Heart left ventricle (tissue), 16 donors: ENCODE measurements at regions not wholly inside any gene's neighbourhood (a gene's known extent, or its start where the extent isn't known, plus 50 kb on each side); places are given as distances from the start of the nearest gene placed in this dataset.

ENCODE experiments used
- ATAC-seq, 4 donors: fragments of 200-7000 bp; cut with Tn5 transposase; one replicate each; pipeline ENCODE4 v1.9.1; 2020 to 2022; ENCODE audit warnings: moderate library complexity in 4 of 4, mild to moderate bottlenecking in 3 of 4, moderate number of reproducible peaks in 1 of 4
- DNase-seq, 5 donors: peaks; one replicate each; pipeline ENCODE4 v3.0.0-alpha.2; 2020
- H3K27ac ChIP-seq, 12 donors: fragments of 200-600 bp; sonication (generic) in 4 of 12; one replicate each; pipeline versions ENCODE4 v1.5.0 to v1.8.0; 2016 to 2022; ENCODE audit warnings: mild to moderate bottlenecking in 2 of 12
- H3K27me3 ChIP-seq, 9 donors: fragments of 200-600 bp; sonication (generic) in 2 of 9; one replicate each; pipeline versions ENCODE4 v1.5.1 to v1.8.0; 2016 to 2022; ENCODE audit warnings: mild to moderate bottlenecking in 3 of 9
- H3K36me3 ChIP-seq, 9 donors: fragments of 200-600 bp; sonication (generic) in 2 of 9; one replicate each; pipeline versions ENCODE4 v1.5.0 to v1.8.0; 2018 to 2022; ENCODE audit warnings: mild to moderate bottlenecking in 2 of 9
- H3K4me1 ChIP-seq, 12 donors: fragments of 200-600 bp; sonication (generic) in 4 of 12; one replicate each; pipeline versions ENCODE4 v1.5.0 to v1.8.0; 2016 to 2022; ENCODE audit warnings: mild to moderate bottlenecking in 3 of 12
- H3K4me3 ChIP-seq, 12 donors: fragments of 200-600 bp; sonication (generic) in 4 of 12; one replicate each; pipeline versions ENCODE4 v1.5.0 to v1.8.0; 2017 to 2022; ENCODE audit warnings: mild to moderate bottlenecking in 9 of 12, moderate library complexity in 4 of 12
- H3K9me3 ChIP-seq, 12 donors: fragments of 200-600 bp; sonication (generic) in 4 of 12; one replicate each; pipeline versions ENCODE4 v1.5.0 to v1.8.0; 2016 to 2022; ENCODE audit warnings: mild to moderate bottlenecking in 1 of 12
- CTCF ChIP-seq, 12 donors: fragments of 200-600 bp; sonication (generic) in 4 of 12; IDR thresholded peaks; one replicate each; pipeline versions ENCODE4 v1.5.0 to v1.8.0; 2018 to 2022; ENCODE audit warnings: antibody characterized with exemption in 12 of 12, mild to moderate bottlenecking in 5 of 12
- POLR2A ChIP-seq, 2 donors: fragments of 450-650 bp; IDR thresholded peaks; one replicate each; pipeline ENCODE4 v1.6.1; 2017; ENCODE audit warnings: antibody characterized with exemption in 2 of 2, mild to moderate bottlenecking in 2 of 2, moderate library complexity in 2 of 2
- WGBS, 4 donors: extraction: QIAGEN DNeasy Blood & Tissue Kit in 2 of 4; methylation state at CpG; one replicate each; pipeline versions ENCODE4 v1.1.5 to v1.1.7; 2013 to 2018; 5-methylcytosine and 5-hydroxymethylcytosine counted together
- intact Hi-C, 10 donors: fragments of 100-400 bp; cut with DNase I; formaldehyde crosslinking; loops; one replicate each; pipeline versions ENCODE4 v1.11.1 to v1.14.2; 2022
- donor health status: ischemic (EF 13 %, LVEDD 7.1; RV severe dilation, severe dysfunction).
- donor health status: healthy with polysubstance abuse.
- donor health status: DM: no; HTN: yes; CAD: no.
- donor health status: DM: no; HTN: no; CAD: no.
- donor health status: ischemic (EF 25% LVEDD 6.9; RV normal size, moderate dysfunction).
- donor health status: ischemic (EF 25% LVEDD 5.7; RV mildly dilated, moderate dysfunction).
- donor health status: healthy.
- donor health status: DM: yes; HTN: yes; CAD: no.
- donor health status: ischemic (EF 35%, LVEDD 5.7; RV mildly dilated, moderate dysfunction).
- donor health status: nonischemic (EF 11% LVEDD 7.7; RV severe dilation, severe dysfunction).
- donor health status: DM: yes; HTN: yes; CAD: no.
- donor health status: PGD.
- donor health status: ischemic (EF 29% LVEDD 5.4; RV normal size, mild dysfunction).
- donor health status: nonischemic (EF 23%, LVEDD 6.1; RV moderate dilation, normal function).

GRCh38 chr4:111736516-111736915, 408.7 kb upstream of the FAM241A start:
- intact Hi-C loops = no loop called here
- no peaks in the 10 kb centered on the region for H3K4me1 ChIP-seq
- H3K27ac ChIP-seq = no peak overlapping the region
- no peak for DNase-seq
- 9 to 22% (median 14%) methylated on average over 3 of the region's 3 CpGs for WGBS, 4 donors
- ATAC-seq = no peak
- TF ChIP-seq POLR2A (IDR thresholded peaks at IDR 0.05) = no peak
- TF ChIP-seq CTCF (IDR thresholded peaks at IDR 0.05) = no peak
- no peak overlapping the region for H3K4me3 ChIP-seq
- H3K27me3 ChIP-seq = peaks cover 0 to 3% (median 0%) of the 10 kb centered on the region in 9 donors
- H3K36me3 ChIP-seq = no peaks in the 10 kb centered on the region
- H3K9me3 ChIP-seq = no peaks in the 10 kb centered on the region

GRCh38 chr4:111744847-111745246, 400.4 kb upstream of the FAM241A start:
- DNase-seq = no peak
- no peak for TF ChIP-seq POLR2A (IDR thresholded peaks at IDR 0.05)
- TF ChIP-seq CTCF (IDR thresholded peaks at IDR 0.05) = no peak
- Histone ChIP-seq H3K36me3 (no peaks in the 10 kb centered on the region), H3K9me3 (no peaks in the 10 kb centered on the region), H3K4me3 (no peak overlapping the region), H3K4me1 (no peaks in the 10 kb centered on the region), H3K27ac (no peak overlapping the region), H3K27me3 (no peaks in the 10 kb centered on the region)
- intact Hi-C loops = no loop called here
- ATAC-seq = no peak
- 41 to 62% (median 55%) methylated on average over 3 of the region's 3 CpGs for WGBS, 4 donors

- H3K27ac ChIP-seq = no peak overlapping the region
- intact Hi-C loops = no loop called here
- WGBS, 4 donors = 8 to 31% (median 20%) methylated on average over 3 of the region's 3 CpGs
- TF ChIP-seq CTCF (IDR thresholded peaks at IDR 0.05) (no peak), POLR2A (IDR thresholded peaks at IDR 0.05) (no peak)
- H3K9me3 ChIP-seq = no peaks in the 10 kb centered on the region
- H3K4me1 ChIP-seq = no peaks in the 10 kb centered on the region
- DNase-seq = no peak
- H3K4me3 ChIP-seq = no peak overlapping the region
- H3K27me3 ChIP-seq = no peaks in the 10 kb centered on the region
- no peak for ATAC-seq
- H3K36me3 ChIP-seq = no peaks in the 10 kb centered on the region
These were observed 397.1 kb upstream of the FAM241A start for GRCh38 chr4:111748157-111748556.

- Histone ChIP-seq H3K36me3 (no peaks in the 10 kb centered on the region), H3K27ac (no peak overlapping the region), H3K4me3 (no peak overlapping the region), H3K9me3 (no peaks in the 10 kb centered on the region), H3K4me1 (no peaks in the 10 kb centered on the region), H3K27me3 (no peaks in the 10 kb centered on the region)
- intact Hi-C loops = no loop called here
- no peak for ATAC-seq
- WGBS, 4 donors = 85 to 92% (median 90%) methylated on average over 1 of the region's 1 CpG
- DNase-seq = no peak
- no peak for TF ChIP-seq POLR2A (IDR thresholded peaks at IDR 0.05)
- TF ChIP-seq CTCF (IDR thresholded peaks at IDR 0.05) = no peak
These were observed 391.3 kb upstream of the FAM241A start for GRCh38 chr4:111754003-111754402.
